Cardiac muscle cell (in vitro differentiated cells and primary cell): ENCODE measurements at regions not wholly inside any gene's neighbourhood (a gene's known extent, or its start where the extent isn't known, plus 50 kb on each side); places are given as distances from the start of the nearest gene placed in this dataset.

Source experiments
- DNase-seq, 2 donors: peaks; one replicate each; pipeline versions ENCODE4 v3.0.0 to v3.0.0-alpha.2; 2010 to 2017; ENCODE audit warnings: low read depth in 1 of 2, low spot score in 1 of 2
- H3K27ac ChIP-seq: fragments of 200-600 bp; sonication (generic); 2 replicates; pipeline ENCODE4 v1.5.1; 2016
- H3K27me3 ChIP-seq: fragments of 200-600 bp; sonication (generic); 2 replicates; pipeline ENCODE4 v1.6.0; 2016; ENCODE audit warnings: control low read depth
- H3K36me3 ChIP-seq: fragments of 200-600 bp; sonication (generic); 2 replicates; pipeline ENCODE4 v1.5.1; 2016; ENCODE audit warnings: control low read depth
- H3K4me1 ChIP-seq: fragments of 200-600 bp; sonication (generic); 2 replicates; pipeline ENCODE4 v1.8.1; 2017; ENCODE audit warnings: low read depth, mild to moderate bottlenecking, mixed run types
- H3K4me3 ChIP-seq: fragments of 200-600 bp; sonication (generic); 2 replicates; pipeline ENCODE4 v1.5.1; 2016; ENCODE audit warnings: mild to moderate bottlenecking
- H3K9me3 ChIP-seq: fragments of 200-600 bp; sonication (generic); 2 replicates; pipeline ENCODE4 v1.5.1; 2017; ENCODE audit warnings: low read depth, mild to moderate bottlenecking, control low read depth
- TF ChIP-seq, protein P1 (sequence below): IDR thresholded peaks from 2 replicates; pipeline ENCODE4 v1.5.1; 2012; ENCODE audit warnings: low read depth, mild to moderate bottlenecking, low read length

DNA sequence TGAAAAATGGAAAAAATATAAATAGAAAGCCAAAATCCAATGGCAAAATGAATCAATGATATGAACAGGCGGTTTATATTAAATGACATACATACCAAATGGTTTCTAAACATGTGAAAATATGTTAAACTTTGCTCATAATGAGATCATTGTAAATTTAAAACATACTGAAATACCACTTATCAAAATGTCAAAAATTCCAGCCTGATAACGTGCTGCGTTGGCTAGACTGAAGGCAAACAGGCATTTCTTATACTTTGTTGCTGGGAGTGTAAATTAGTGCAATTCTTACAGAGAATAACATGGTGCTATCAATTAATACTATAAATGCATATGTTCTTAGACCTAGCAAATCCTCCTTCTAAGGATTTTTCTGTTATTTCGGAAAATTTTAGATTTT lies 225.8 kb upstream of the FAM3C start:
- no peak overlapping the region for H3K27ac ChIP-seq
- H3K27me3 ChIP-seq, result no peaks in the 10 kb centered on the region
- no peak overlapping the region for H3K4me3 ChIP-seq
- TF ChIP-seq, protein P1, sequence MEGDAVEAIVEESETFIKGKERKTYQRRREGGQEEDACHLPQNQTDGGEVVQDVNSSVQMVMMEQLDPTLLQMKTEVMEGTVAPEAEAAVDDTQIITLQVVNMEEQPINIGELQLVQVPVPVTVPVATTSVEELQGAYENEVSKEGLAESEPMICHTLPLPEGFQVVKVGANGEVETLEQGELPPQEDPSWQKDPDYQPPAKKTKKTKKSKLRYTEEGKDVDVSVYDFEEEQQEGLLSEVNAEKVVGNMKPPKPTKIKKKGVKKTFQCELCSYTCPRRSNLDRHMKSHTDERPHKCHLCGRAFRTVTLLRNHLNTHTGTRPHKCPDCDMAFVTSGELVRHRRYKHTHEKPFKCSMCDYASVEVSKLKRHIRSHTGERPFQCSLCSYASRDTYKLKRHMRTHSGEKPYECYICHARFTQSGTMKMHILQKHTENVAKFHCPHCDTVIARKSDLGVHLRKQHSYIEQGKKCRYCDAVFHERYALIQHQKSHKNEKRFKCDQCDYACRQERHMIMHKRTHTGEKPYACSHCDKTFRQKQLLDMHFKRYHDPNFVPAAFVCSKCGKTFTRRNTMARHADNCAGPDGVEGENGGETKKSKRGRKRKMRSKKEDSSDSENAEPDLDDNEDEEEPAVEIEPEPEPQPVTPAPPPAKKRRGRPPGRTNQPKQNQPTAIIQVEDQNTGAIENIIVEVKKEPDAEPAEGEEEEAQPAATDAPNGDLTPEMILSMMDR, result no peak
- no peaks in the 10 kb centered on the region for H3K4me1 ChIP-seq
- DNase-seq, result peak in 1 of 2 donors; percentile 64
- H3K9me3 ChIP-seq, result no peaks in the 10 kb centered on the region
- H3K36me3 ChIP-seq, result no peaks in the 10 kb centered on the region

DNA sequence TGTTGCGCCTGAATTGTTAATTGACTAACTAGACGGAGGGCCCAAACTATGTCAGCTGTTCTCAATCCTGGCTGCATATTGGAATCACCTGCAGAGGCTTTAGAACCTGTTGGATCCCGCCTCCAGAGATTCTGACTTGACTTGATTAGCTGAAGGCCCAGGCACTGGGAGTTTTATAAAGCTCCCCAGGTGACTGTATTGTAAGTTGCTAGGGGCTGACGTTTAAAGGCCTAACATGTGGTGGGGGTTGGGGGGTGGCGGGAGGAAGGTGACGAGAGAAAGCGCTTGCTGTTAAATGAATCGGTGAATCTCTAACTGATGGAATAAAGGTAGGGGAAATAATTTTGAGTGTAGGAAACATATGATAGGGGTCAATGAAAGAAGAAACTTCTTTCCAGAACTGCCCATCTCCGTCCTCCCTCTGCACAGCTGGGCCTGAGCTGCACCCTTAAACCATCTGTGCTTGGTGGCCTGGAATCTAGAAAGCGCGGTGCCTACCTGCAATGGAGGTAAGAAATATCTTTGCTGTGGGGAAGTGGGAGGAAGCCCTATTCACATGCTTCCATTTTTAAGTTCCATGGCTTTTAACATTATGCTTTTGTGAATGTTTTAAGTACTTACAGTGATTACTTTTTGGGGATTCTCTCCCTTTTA lies 225.0 kb upstream of the FAM3C start:
- Histone ChIP-seq H3K27me3 (no peaks in the 10 kb centered on the region), H3K4me3 (no peak overlapping the region), H3K9me3 (no peaks in the 10 kb centered on the region), H3K27ac (no peak overlapping the region), H3K4me1 (no peaks in the 10 kb centered on the region), H3K36me3 (no peaks in the 10 kb centered on the region)
- TF ChIP-seq, protein P1, result no peak
- no peak for DNase-seq

DNA sequence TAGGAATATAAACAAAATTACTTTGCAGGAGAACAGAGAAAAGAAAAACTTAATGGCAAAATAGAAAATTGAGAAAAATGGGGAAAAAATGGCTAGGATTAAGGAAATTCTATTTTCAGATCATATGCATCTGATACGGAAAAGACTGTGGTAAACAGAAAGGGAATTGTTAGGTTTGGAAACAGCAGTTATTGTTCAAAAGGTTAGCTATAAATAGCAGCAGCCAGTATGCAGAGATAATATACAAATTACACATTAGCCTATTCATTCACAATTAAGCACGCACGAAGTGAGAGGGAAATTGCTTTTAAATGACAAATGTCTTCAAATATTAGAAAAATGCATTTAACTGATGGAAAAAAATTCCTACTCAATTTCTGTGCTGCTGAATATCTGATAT lies 224.1 kb upstream of the FAM3C start:
- no peaks in the 10 kb centered on the region for H3K9me3 ChIP-seq
- no peak for DNase-seq
- no peak overlapping the region for H3K4me3 ChIP-seq
- no peaks in the 10 kb centered on the region for H3K4me1 ChIP-seq
- TF ChIP-seq, protein P1, result no peak
- H3K27me3 ChIP-seq, result no peaks in the 10 kb centered on the region
- H3K27ac ChIP-seq, result no peak overlapping the region
- H3K36me3 ChIP-seq, result no peaks in the 10 kb centered on the region

DNA sequence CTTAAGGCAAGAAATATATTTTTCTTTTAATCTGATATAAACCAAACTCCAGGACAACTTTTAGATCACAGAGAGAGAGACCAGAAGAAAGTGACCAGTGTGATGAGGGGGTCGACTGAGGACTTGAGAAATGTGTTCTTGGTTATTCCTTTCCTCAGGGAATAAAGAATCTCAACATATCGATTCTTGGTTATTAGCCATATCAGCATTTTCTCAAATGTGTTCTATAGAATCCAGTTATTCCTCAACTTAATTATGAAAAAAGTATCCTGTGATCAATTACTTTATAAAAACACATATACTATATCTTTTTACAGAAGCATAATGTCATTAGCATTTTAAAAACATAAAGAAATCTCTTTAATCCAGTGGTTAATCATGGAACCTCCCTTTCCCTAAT lies 222.1 kb upstream of the FAM3C start:
- Histone ChIP-seq H3K4me3 (no peak overlapping the region), H3K36me3 (no peaks in the 10 kb centered on the region), H3K27ac (no peak overlapping the region), H3K4me1 (no peaks in the 10 kb centered on the region), H3K27me3 (no peaks in the 10 kb centered on the region), H3K9me3 (no peaks in the 10 kb centered on the region)
- no peak for DNase-seq
- TF ChIP-seq, protein P1, result no peak

DNA sequence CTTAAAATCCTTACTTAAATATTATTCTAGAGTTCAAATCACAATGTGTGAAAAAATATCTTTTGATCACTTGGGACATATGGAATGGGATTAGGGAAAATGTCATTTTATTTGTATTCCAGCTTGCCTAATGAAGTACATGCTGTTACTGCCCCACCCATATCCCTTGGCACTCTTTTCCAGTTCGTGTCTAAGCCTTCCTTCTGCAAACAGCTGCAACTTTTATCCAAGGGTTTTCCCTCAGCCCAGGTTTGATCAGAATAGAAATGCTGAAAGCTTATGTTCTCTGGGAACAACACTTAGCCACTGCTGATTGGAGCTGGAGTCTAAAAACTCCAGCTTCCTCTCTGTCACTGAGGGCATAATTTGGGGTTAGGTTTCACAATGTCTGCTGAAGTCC lies 214.1 kb upstream of the FAM3C start:
- no peaks in the 10 kb centered on the region for H3K4me1 ChIP-seq
- no peak overlapping the region for H3K4me3 ChIP-seq
- no peak for DNase-seq
- TF ChIP-seq, protein P1, result no peak
- no peaks in the 10 kb centered on the region for H3K27me3 ChIP-seq
- no peaks in the 10 kb centered on the region for H3K9me3 ChIP-seq
- H3K27ac ChIP-seq, result no peak overlapping the region
- H3K36me3 ChIP-seq, result no peaks in the 10 kb centered on the region
